IMR-90 (cell line): ENCODE measurements at regions not wholly inside any gene's neighbourhood (a gene's known extent, or its start where the extent isn't known, plus 50 kb on each side); places are given as distances from the start of the nearest gene placed in this dataset.
"Not testable (repeated sequence)": the region's sequence is repeated elsewhere in the genome, so short reads cannot be mapped to it uniquely, and the experiment has no call there.

Experiments used
- ATAC-seq: fragments of 200-7000 bp; cut with Tn5 transposase; 2 replicates; pipeline ENCODE4 v1.9.1; 2020; ENCODE audit warnings: low read depth, mild to moderate bottlenecking, moderate library complexity
- BruUV-seq: library from RNA; stranded (reverse); fragments of 400-500 nt; replicated peaks from 2 replicates; lab custom pipeline; 2021; lab: Mats Ljungman, UMichigan
- CTCF ChIA-PET: fragments of 300-600 bp; formaldehyde crosslinking; extraction: SDS; loops from one replicate; lab custom pipeline; 2021; ENCODE audit warnings: antibody characterized with exemption; lab: Yijun Ruan, JAX
- POLR2A ChIA-PET: fragments of 300-600 bp; sonication (Branson Sonifier 250); formaldehyde crosslinking; loops from one replicate; lab custom pipeline; 2022; ENCODE audit warnings: antibody characterized with exemption; ENCODE audit not compliant: unreplicated experiment; lab: Charles Lee
- DNase-seq: peaks from one replicate; pipeline ENCODE4 v3.0.0; 2013
- H2AFZ ChIP-seq: replicated peaks from 2 replicates; pipeline ENCODE3; 2013; ENCODE audit warnings: low read length, mild to moderate bottlenecking; ENCODE audit not compliant: poor library complexity
- H2AK5ac ChIP-seq: 2 replicates; pipeline ENCODE4 v1.6.1; 2013; ENCODE audit warnings: low read depth, low read length, inconsistent platforms
- H2AK9ac ChIP-seq: replicated peaks from 2 replicates; pipeline ENCODE3; 2013; ENCODE audit warnings: mild to moderate bottlenecking, low read depth, low read length, moderate library complexity; ENCODE audit not compliant: poor library complexity
- H2BK120ac ChIP-seq: 2 replicates; pipeline ENCODE4 v1.6.1; 2013; ENCODE audit warnings: low read depth, low read length, inconsistent platforms
- H2BK15ac ChIP-seq: 3 replicates; pipeline ENCODE4 v1.6.1; 2013; ENCODE audit warnings: low read depth, low read length, inconsistent platforms
- H2BK20ac ChIP-seq: 2 replicates; pipeline ENCODE4 v1.6.1; 2013; ENCODE audit warnings: low read depth, mild to moderate bottlenecking, inconsistent platforms, low read length, moderate library complexity
- H2BK5ac ChIP-seq: 2 replicates; pipeline ENCODE4 v1.6.1; 2013; ENCODE audit warnings: mild to moderate bottlenecking, low read depth, low read length, inconsistent platforms; ENCODE audit not compliant: poor library complexity, severe bottlenecking
- H3K14ac ChIP-seq: replicated peaks from 2 replicates; pipeline ENCODE4 v1.6.1; 2013; ENCODE audit warnings: low read depth, low read length, inconsistent platforms
- H3K18ac ChIP-seq: 2 replicates; pipeline ENCODE4 v1.6.1; 2013; ENCODE audit warnings: low read depth, low read length, control low read depth
- H3K23ac ChIP-seq: 2 replicates; pipeline ENCODE4 v1.6.1; 2013; ENCODE audit warnings: low read depth, low read length, inconsistent platforms
- H3K27ac ChIP-seq: 2 replicates; pipeline ENCODE4 v1.5.1; 2013; ENCODE audit warnings: mild to moderate bottlenecking, control low read depth, low read length; ENCODE audit not compliant: insufficient read depth
- H3K27me3 ChIP-seq: 2 replicates; pipeline ENCODE4 v1.6.1; 2013; ENCODE audit warnings: low read length; ENCODE audit not compliant: control insufficient read depth, insufficient read depth
- H3K36me3 ChIP-seq: 2 replicates; pipeline ENCODE4 v1.6.1; 2013; ENCODE audit warnings: low read length, mixed read lengths; ENCODE audit not compliant: control insufficient read depth, insufficient read depth
- H3K4ac ChIP-seq: 2 replicates; pipeline ENCODE4 v1.6.1; 2013; ENCODE audit warnings: low read depth, low read length, inconsistent platforms
- H3K4me1 ChIP-seq: 2 replicates; pipeline ENCODE4 v1.6.1; 2013; ENCODE audit warnings: low read length, mixed read lengths; ENCODE audit not compliant: control insufficient read depth, insufficient read depth
- H3K4me2 ChIP-seq: 2 replicates; pipeline ENCODE4 v1.6.1; 2013; ENCODE audit warnings: low read depth, mild to moderate bottlenecking, control low read depth, low read length, moderate library complexity
- H3K4me3 ChIP-seq: 2 replicates; pipeline ENCODE4 v1.5.1; 2013; ENCODE audit warnings: low read depth, mild to moderate bottlenecking, control low read depth, low read length, moderate library complexity; ENCODE audit not compliant: insufficient read depth
- H3K56ac ChIP-seq: 2 replicates; pipeline ENCODE4 v1.6.1; 2013; ENCODE audit warnings: low read length, inconsistent platforms; ENCODE audit not compliant: insufficient read depth; ENCODE audit errors: extremely low read depth
- H3K79me1 ChIP-seq, 2 experiments: 2 replicates each; pipeline ENCODE4 v1.6.1; 2013; ENCODE audit warnings: low read length in 2 of 2, inconsistent platforms in 1 of 2, low read depth in 1 of 2
- H3K9ac ChIP-seq: 2 replicates; pipeline ENCODE4 v1.6.1; 2013; ENCODE audit warnings: low read depth, low read length, control low read depth
- H3K9me1 ChIP-seq: 2 replicates; pipeline ENCODE4 v1.6.1; 2013; ENCODE audit warnings: low read length, inconsistent platforms; ENCODE audit not compliant: insufficient read depth
- H3K9me3 ChIP-seq: 2 replicates; pipeline ENCODE4 v1.6.1; 2013; ENCODE audit warnings: low read length; ENCODE audit not compliant: control insufficient read depth, insufficient read depth
- H4K20me1 ChIP-seq: 2 replicates; pipeline ENCODE4 v1.6.1; 2013; ENCODE audit warnings: low read length, inconsistent platforms; ENCODE audit not compliant: insufficient read depth
- H4K5ac ChIP-seq: 2 replicates; pipeline ENCODE4 v1.6.1; 2013; ENCODE audit warnings: mild to moderate bottlenecking, low read depth, low read length, control low read depth
- H4K8ac ChIP-seq, 2 experiments: 2 replicates each; pipeline ENCODE4 v1.6.1; 2013; ENCODE audit warnings: low read depth in 2 of 2, low read length in 2 of 2, control low read depth in 1 of 2, inconsistent platforms in 1 of 2
- H4K91ac ChIP-seq: 2 replicates; pipeline ENCODE4 v1.6.1; 2013; ENCODE audit warnings: low read depth, low read length, inconsistent platforms; ENCODE audit not compliant: insufficient read depth
- BHLHE40 ChIP-seq: fragments of 150-350 bp; IDR thresholded peaks from 2 replicates; pipeline ENCODE4 v1.6.1; 2016; ENCODE audit warnings: mild to moderate bottlenecking, low read depth, low read length
- CEBPB ChIP-seq: IDR thresholded peaks from 2 replicates; pipeline ENCODE4 v1.6.1; 2012; ENCODE audit warnings: low read depth, low read length, improper control_type of control experiment
- CHD1 ChIP-seq: IDR thresholded peaks from 2 replicates; pipeline ENCODE4 v1.6.1; 2012; ENCODE audit warnings: low read depth, low read length, improper control_type of control experiment
- MAFK ChIP-seq: IDR thresholded peaks from 2 replicates; pipeline ENCODE4 v1.6.1; 2012; ENCODE audit warnings: low read depth, low read length, improper control_type of control experiment
- MAZ ChIP-seq: IDR thresholded peaks from 2 replicates; pipeline ENCODE4 v1.6.1; 2012; ENCODE audit warnings: low read depth, mild to moderate bottlenecking, low read length, improper control_type of control experiment, moderate library complexity, borderline replicate concordance
- MXI1 ChIP-seq: IDR thresholded peaks from 2 replicates; pipeline ENCODE4 v1.6.1; 2012; ENCODE audit warnings: low read depth, mild to moderate bottlenecking, low read length, moderate library complexity, borderline replicate concordance
- POLR2A ChIP-seq: IDR thresholded peaks from 2 replicates; pipeline ENCODE4 v1.6.1; 2012; ENCODE audit warnings: mild to moderate bottlenecking, low read depth, low read length
- WGBS, 2 experiments: methylation state at CpG; one replicate each; pipeline versions ENCODE4 v1.1.5 to v1.1.7; 2013; ENCODE audit warnings: missing lambda C conversion rate in 2 of 2; ENCODE audit not compliant: insufficient read length in 1 of 2; ENCODE audit errors: extremely low coverage in 2 of 2; 5-methylcytosine and 5-hydroxymethylcytosine counted together
- dilution Hi-C: fragments of 300-500 bp; cut with HindIII; formaldehyde crosslinking; loops from one replicate; pipeline ENCODE4 v1.14.3; 2018; ENCODE audit warnings: low sequenced_read_pairs; ENCODE audit not compliant: unreplicated experiment
- in situ Hi-C: fragments of 300-500 bp; cut with MboI; formaldehyde crosslinking; loops from 3 replicates; pipeline ENCODE4 v1.14.3; 2019; ENCODE audit warnings: low sequenced_read_pairs, inconsistent platforms, mixed read lengths
- intact Hi-C: fragments of 100-400 bp; cut with micrococcal nuclease; formaldehyde crosslinking; loops from 2 replicates; pipeline ENCODE4 v1.10.0; 2022

GRCh38 chr14:106625186-106625585, 1098.8 kb downstream of the TMEM121 start:
- WGBS, 2 experiments: no CpG with 5 or more reads among the region's 3 CpGs
- no peaks in the 10 kb centered on the region for H4K20me1 ChIP-seq

GRCh38 chr14:106626469-106626868, 1100.1 kb downstream of the TMEM121 start:
- in situ Hi-C loops, H3K56ac ChIP-seq, H2AK5ac ChIP-seq, H2BK120ac ChIP-seq, H3K9me1 ChIP-seq, CTCF ChIA-PET, H4K5ac ChIP-seq, H3K27me3 ChIP-seq, H3K9ac ChIP-seq, H3K4me3 ChIP-seq, H3K79me1 ChIP-seq, H3K4ac ChIP-seq, H3K27ac ChIP-seq, intact Hi-C loops, H3K36me3 ChIP-seq, H3K23ac ChIP-seq, H2BK15ac ChIP-seq, H4K8ac ChIP-seq, H3K4me1 ChIP-seq, H3K14ac ChIP-seq, POLR2A ChIA-PET, H2AK9ac ChIP-seq, H2BK5ac ChIP-seq, H3K4me2 ChIP-seq, DNase-seq, H2AFZ ChIP-seq, BruUV-seq, dilution Hi-C loops, ATAC-seq, H3K18ac ChIP-seq, H4K91ac ChIP-seq, H2BK20ac ChIP-seq, H4K20me1 ChIP-seq: not testable (repeated sequence)
- H3K9me3 ChIP-seq: peaks cover 17% of the 10 kb centered on the region
- WGBS, 2 experiments: no CpG with 5 or more reads among the region's 4 CpGs

More at GRCh38 chr14:106625186-106625585, 1098.8 kb downstream of the TMEM121 start:
- no peak overlapping the region for H3K4me2 ChIP-seq
- no peak overlapping the region for H4K8ac ChIP-seq
- H3K79me1 ChIP-seq: no peaks in the 10 kb centered on the region
- no peak overlapping the region for H4K91ac ChIP-seq
- H3K9me3 ChIP-seq: peaks cover 13% of the 10 kb centered on the region
- TF ChIP-seq BHLHE40 (no peak), POLR2A (no peak), MXI1 (no peak), MAZ (no peak), CHD1 (no peak), MAFK (no peak), CEBPB (no peak)
- no peak overlapping the region for H2BK120ac ChIP-seq
- CTCF ChIA-PET: no interaction called here
- no peak overlapping the region for H3K23ac ChIP-seq
- no peak overlapping the region for H3K18ac ChIP-seq
- intact Hi-C loops (no loop called here), in situ Hi-C loops (no loop called here), dilution Hi-C loops (no loop called here)
- no TSS peak for BruUV-seq
- no peak overlapping the region for H3K9ac ChIP-seq
- no peak overlapping the region for H2AK5ac ChIP-seq
- H3K56ac ChIP-seq: no peak overlapping the region
- no peak overlapping the region for H2AK9ac ChIP-seq
- H3K4me1 ChIP-seq: no peaks in the 10 kb centered on the region
- no peaks in the 10 kb centered on the region for H3K27me3 ChIP-seq
- no peaks in the 10 kb centered on the region for H3K9me1 ChIP-seq
- H2BK5ac ChIP-seq: no peak overlapping the region
- H3K14ac ChIP-seq: no peak overlapping the region
- no peak for ATAC-seq
- H3K4me3 ChIP-seq: no peak overlapping the region
- H3K27ac ChIP-seq: no peak overlapping the region
- no peak overlapping the region for H4K5ac ChIP-seq
- H2AFZ ChIP-seq: no peak overlapping the region
- no peak overlapping the region for H2BK15ac ChIP-seq
- POLR2A ChIA-PET: no interaction called here
- no peak overlapping the region for H3K4ac ChIP-seq
- no peak overlapping the region for H2BK20ac ChIP-seq
- H3K36me3 ChIP-seq: no peaks in the 10 kb centered on the region
- no peak for DNase-seq
